ENCODE measurements at regions not wholly inside any gene's neighbourhood (a gene's known extent, or its start where the extent isn't known, plus 50 kb on each side); places are given as distances from the start of the nearest gene placed in this dataset.

- Histone ChIP-seq H3K4me1 (ENCODE audit: insufficient read depth, low read length, severe bottlenecking) (no peaks in the 10 kb centered on the region), H3K27me3 (ENCODE audit: insufficient read depth, low read length) (no peaks in the 10 kb centered on the region), H2AFZ (ENCODE audit: low read length) (no peak overlapping the region), H3F3A (ENCODE audit: insufficient read depth, low read length) (no peaks in the 10 kb centered on the region), H4K20me1 (ENCODE audit: insufficient read depth, low read length) (no peaks in the 10 kb centered on the region), H3K79me2 (ENCODE audit: insufficient read depth, low read length) (no peaks in the 10 kb centered on the region), H3K4me3 (ENCODE audit: low read depth, low read length, poor library complexity, severe bottlenecking) (no peak overlapping the region), H3K9me3 (ENCODE audit: low read length) (no peaks in the 10 kb centered on the region), H3K9ac (ENCODE audit: low read length) (no peak overlapping the region), H3K36me3 (ENCODE audit: insufficient read depth, low read length) (no peaks in the 10 kb centered on the region), H3K27ac (ENCODE audit: low read depth, low read length, poor library complexity, severe bottlenecking) (no peak overlapping the region), H3K4me2 (ENCODE audit: low read length) (no peak overlapping the region), H3K9me2 (ENCODE audit: low read depth, low read length) (no peaks in the 10 kb centered on the region)
- TF ChIP-seq EZH2 (IDR thresholded peaks at IDR 0.05; ENCODE audit: borderline replicate concordance, low read length) (no peak), CTCF (IDR thresholded peaks at IDR 0.05; ENCODE audit: low read length) (no peak)
Measured at GRCh38 chr17:14972844-14973243, 292.3 kb downstream of the PMP22 start.

- Histone ChIP-seq H3K4me3 (ENCODE audit: low read depth, low read length, poor library complexity, severe bottlenecking) (no peak overlapping the region), H3K9me2 (ENCODE audit: low read depth, low read length) (no peaks in the 10 kb centered on the region), H3K9ac (ENCODE audit: low read length) (no peak overlapping the region), H4K20me1 (ENCODE audit: insufficient read depth, low read length) (no peaks in the 10 kb centered on the region), H3K4me1 (ENCODE audit: insufficient read depth, low read length, severe bottlenecking) (no peaks in the 10 kb centered on the region), H3F3A (ENCODE audit: insufficient read depth, low read length) (no peaks in the 10 kb centered on the region), H3K27ac (ENCODE audit: low read depth, low read length, poor library complexity, severe bottlenecking) (no peak overlapping the region), H3K79me2 (ENCODE audit: insufficient read depth, low read length) (no peaks in the 10 kb centered on the region), H3K4me2 (ENCODE audit: low read length) (no peak overlapping the region), H3K36me3 (ENCODE audit: insufficient read depth, low read length) (no peaks in the 10 kb centered on the region), H3K27me3 (ENCODE audit: insufficient read depth, low read length) (no peaks in the 10 kb centered on the region), H2AFZ (ENCODE audit: low read length) (no peak overlapping the region), H3K9me3 (ENCODE audit: low read length) (no peaks in the 10 kb centered on the region)
- TF ChIP-seq CTCF (IDR thresholded peaks at IDR 0.05; ENCODE audit: low read length) = no peak
- TF ChIP-seq EZH2 (IDR thresholded peaks at IDR 0.05; ENCODE audit: borderline replicate concordance, low read length) = no peak
Measured at GRCh38 chr17:14971054-14971453, 294.1 kb downstream of the PMP22 start.

- no peak overlapping the region for H2AFZ ChIP-seq (ENCODE audit: low read length)
- H3K27ac ChIP-seq (ENCODE audit: low read depth, low read length, poor library complexity, severe bottlenecking) = no peak overlapping the region
- no peaks in the 10 kb centered on the region for H3K27me3 ChIP-seq (ENCODE audit: insufficient read depth, low read length)
- H3F3A ChIP-seq (ENCODE audit: insufficient read depth, low read length) = no peaks in the 10 kb centered on the region
- H3K4me2 ChIP-seq (ENCODE audit: low read length) = no peak overlapping the region
- no peak overlapping the region for H3K9ac ChIP-seq (ENCODE audit: low read length)
- H3K4me3 ChIP-seq (ENCODE audit: low read depth, low read length, poor library complexity, severe bottlenecking) = no peak overlapping the region
- no peaks in the 10 kb centered on the region for H3K79me2 ChIP-seq (ENCODE audit: insufficient read depth, low read length)
- TF ChIP-seq CTCF (IDR thresholded peaks at IDR 0.05; ENCODE audit: low read length) = no peak
- TF ChIP-seq EZH2 (IDR thresholded peaks at IDR 0.05; ENCODE audit: borderline replicate concordance, low read length) = no peak
- no peaks in the 10 kb centered on the region for H3K36me3 ChIP-seq (ENCODE audit: insufficient read depth, low read length)
- no peaks in the 10 kb centered on the region for H4K20me1 ChIP-seq (ENCODE audit: insufficient read depth, low read length)
- no peaks in the 10 kb centered on the region for H3K9me2 ChIP-seq (ENCODE audit: low read depth, low read length)
- no peaks in the 10 kb centered on the region for H3K4me1 ChIP-seq (ENCODE audit: insufficient read depth, low read length, severe bottlenecking)
- no peaks in the 10 kb centered on the region for H3K9me3 ChIP-seq (ENCODE audit: low read length)
Measured at GRCh38 chr17:14959106-14959648, 305.9 kb downstream of the PMP22 start.
